ENCODE measurements at regions not wholly inside any gene's neighbourhood (a gene's known extent, or its start where the extent isn't known, plus 50 kb on each side); places are given as distances from the start of the nearest gene placed in this dataset.

- TF ChIP-seq BCLAF1 (IDR thresholded peaks at IDR 0.05) (no peak), FIP1L1 (IDR thresholded peaks at IDR 0.05; ENCODE audit: borderline replicate concordance, insufficient read depth, low read depth, low read length) (no peak), ZNF775 (CRISPR knock-in tag; IDR thresholded peaks at IDR 0.05; ENCODE audit: borderline replicate concordance) (peak; percentile 68), ZC3H13 (CRISPR knock-in tag; IDR thresholded peaks at IDR 0.05) (peak; percentile 86), ZSCAN9 (CRISPR knock-in tag; IDR thresholded peaks at IDR 0.05; ENCODE audit: borderline replicate concordance) (peak; percentile 92), ETV5 (CRISPR knock-in tag; IDR thresholded peaks at IDR 0.05; ENCODE audit: borderline replicate concordance) (peak; percentile 83), GPBP1L1 (CRISPR knock-in tag; IDR thresholded peaks at IDR 0.05) (no peak), ZNF468 (CRISPR knock-in tag; IDR thresholded peaks at IDR 0.05) (no peak), ZSCAN20 (CRISPR knock-in tag; IDR thresholded peaks at IDR 0.05; ENCODE audit: borderline replicate concordance) (0 out of 2 replicates have a peak, but pooled peaks have one; percentile 81), JARID2 (CRISPR knock-in tag; IDR thresholded peaks at IDR 0.05; ENCODE audit: insufficient replicate concordance) (peak; percentile 87), KMT2A (CRISPR knock-in tag; IDR thresholded peaks at IDR 0.05) (no peak; the same call in 1 of the 2 replicates), HIC2 (CRISPR knock-in tag; IDR thresholded peaks at IDR 0.05; ENCODE audit: low read depth) (peak; percentile 94), ATF4 (CRISPR knock-in tag; IDR thresholded peaks at IDR 0.05) (peak in 1 of 2 experiments; percentile 93; a peak in 2 of 4 replicates), ZSCAN22 (CRISPR knock-in tag; IDR thresholded peaks at IDR 0.05) (peak; percentile 72; the same call in 1 of the 2 replicates), ZNF776 (CRISPR knock-in tag; IDR thresholded peaks at IDR 0.05) (peak; percentile 32)
- TF ChIP-seq, protein P1, sequence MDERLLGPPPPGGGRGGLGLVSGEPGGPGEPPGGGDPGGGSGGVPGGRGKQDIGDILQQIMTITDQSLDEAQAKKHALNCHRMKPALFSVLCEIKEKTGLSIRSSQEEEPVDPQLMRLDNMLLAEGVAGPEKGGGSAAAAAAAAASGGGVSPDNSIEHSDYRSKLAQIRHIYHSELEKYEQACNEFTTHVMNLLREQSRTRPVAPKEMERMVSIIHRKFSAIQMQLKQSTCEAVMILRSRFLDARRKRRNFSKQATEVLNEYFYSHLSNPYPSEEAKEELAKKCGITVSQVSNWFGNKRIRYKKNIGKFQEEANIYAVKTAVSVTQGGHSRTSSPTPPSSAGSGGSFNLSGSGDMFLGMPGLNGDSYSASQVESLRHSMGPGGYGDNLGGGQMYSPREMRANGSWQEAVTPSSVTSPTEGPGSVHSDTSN (CRISPR knock-in tag; IDR thresholded peaks at IDR 0.05) = peak; percentile 44; the same call in 1 of the 2 replicates
Measured at GRCh38 chr6:167668019-167668753, 158.5 kb upstream of the AFDN start (continued).
